SH-SY5Y (cell line): ENCODE measurements at regions not wholly inside any gene's neighbourhood (a gene's known extent, or its start where the extent isn't known, plus 50 kb on each side); places are given as distances from the start of the nearest gene placed in this dataset.

Experiments used
- GATA2 ChIP-seq: IDR thresholded peaks from 2 replicates; pipeline ENCODE4 v1.6.1; 2011; ENCODE audit warnings: mild to moderate bottlenecking, low read depth, low read length
- GATA3 ChIP-seq: IDR thresholded peaks from 2 replicates; pipeline ENCODE4 v1.6.1; 2011; ENCODE audit warnings: low read depth, mild to moderate bottlenecking, low read length, moderate library complexity

- TF ChIP-seq GATA2 (no peak), GATA3 (no peak)
These were observed 552.1 kb upstream of the CHORDC1 start for GRCh38 chr11:90774727-90775566.
